Liver (tissue), 3 donors: ENCODE measurements at regions not wholly inside any gene's neighbourhood (a gene's known extent, or its start where the extent isn't known, plus 50 kb on each side); places are given as distances from the start of the nearest gene placed in this dataset.

Source experiments
- ATF3 ChIP-seq: IDR thresholded peaks from 2 replicates; pipeline ENCODE4 v1.6.1; 2016; ENCODE audit warnings: antibody characterized with exemption
- CTCF ChIP-seq: fragments of 150-350 bp; IDR thresholded peaks from 2 replicates; pipeline ENCODE4 v1.5.1; 2017; ENCODE audit warnings: improper control_type of control experiment, low read depth, low read length; ENCODE audit not compliant: missing input control
- FOXA1 ChIP-seq: IDR thresholded peaks from 2 replicates; pipeline ENCODE4 v1.6.1; 2016; ENCODE audit warnings: antibody characterized with exemption
- GABPA ChIP-seq, 2 donors: IDR thresholded peaks in 1 of 2; conservative IDR thresholded peaks in 1 of 2; 2 replicates each; pipeline ENCODE4 v1.6.1; 2016; ENCODE audit warnings: antibody characterized with exemption in 2 of 2, mild to moderate bottlenecking in 1 of 2, moderate library complexity in 1 of 2
- MAX ChIP-seq: IDR thresholded peaks from 2 replicates; pipeline ENCODE4 v1.6.1; 2016; ENCODE audit warnings: antibody characterized with exemption
- RAD21 ChIP-seq, 2 donors: IDR thresholded peaks; 2 replicates each; pipeline ENCODE4 v1.6.1; 2016; ENCODE audit warnings: antibody characterized with exemption in 2 of 2, mild to moderate bottlenecking in 2 of 2
- REST ChIP-seq: IDR thresholded peaks from 2 replicates; pipeline ENCODE4 v1.6.1; 2016; ENCODE audit warnings: antibody characterized with exemption, mild to moderate bottlenecking
- RXRA ChIP-seq, 2 donors: IDR thresholded peaks; 2 replicates each; pipeline ENCODE4 v1.6.1; 2017 to 2018; ENCODE audit warnings: antibody characterized with exemption in 2 of 2, mild to moderate bottlenecking in 1 of 2
- SP1 ChIP-seq: IDR thresholded peaks from 2 replicates; pipeline ENCODE4 v1.6.1; 2018; ENCODE audit warnings: antibody characterized with exemption, mild to moderate bottlenecking
- TAF1 ChIP-seq: conservative IDR thresholded peaks from 2 replicates; pipeline ENCODE4 v1.6.1; 2016; ENCODE audit warnings: antibody characterized with exemption, mild to moderate bottlenecking
- YY1 ChIP-seq: IDR thresholded peaks from 2 replicates; pipeline ENCODE4 v1.6.1; 2016; ENCODE audit warnings: antibody characterized with exemption, mild to moderate bottlenecking
- TF ChIP-seq, protein P1 (sequence below): IDR thresholded peaks from 2 replicates; pipeline ENCODE4 v1.6.1; 2016; ENCODE audit warnings: antibody characterized with exemption
- donor health status: healthy.
- donor health status: healthy.

GRCh38 chr16:8342276-8342675, 248.0 kb downstream of the TMEM114 start:
- TF ChIP-seq CTCF (no peak), GABPA (IDR thresholded peaks at IDR 0.05 in 1 of 2, conservative IDR thresholded peaks at IDR 0.05 in 1 of 2) (no peak), RAD21 (IDR thresholded peaks at IDR 0.05) (no peak), TAF1 (no peak), MAX (no peak), RXRA (IDR thresholded peaks at IDR 0.05) (no peak), REST (no peak), ATF3 (no peak), YY1 (no peak), FOXA1 (no peak), SP1 (no peak)
- TF ChIP-seq, protein P1, sequence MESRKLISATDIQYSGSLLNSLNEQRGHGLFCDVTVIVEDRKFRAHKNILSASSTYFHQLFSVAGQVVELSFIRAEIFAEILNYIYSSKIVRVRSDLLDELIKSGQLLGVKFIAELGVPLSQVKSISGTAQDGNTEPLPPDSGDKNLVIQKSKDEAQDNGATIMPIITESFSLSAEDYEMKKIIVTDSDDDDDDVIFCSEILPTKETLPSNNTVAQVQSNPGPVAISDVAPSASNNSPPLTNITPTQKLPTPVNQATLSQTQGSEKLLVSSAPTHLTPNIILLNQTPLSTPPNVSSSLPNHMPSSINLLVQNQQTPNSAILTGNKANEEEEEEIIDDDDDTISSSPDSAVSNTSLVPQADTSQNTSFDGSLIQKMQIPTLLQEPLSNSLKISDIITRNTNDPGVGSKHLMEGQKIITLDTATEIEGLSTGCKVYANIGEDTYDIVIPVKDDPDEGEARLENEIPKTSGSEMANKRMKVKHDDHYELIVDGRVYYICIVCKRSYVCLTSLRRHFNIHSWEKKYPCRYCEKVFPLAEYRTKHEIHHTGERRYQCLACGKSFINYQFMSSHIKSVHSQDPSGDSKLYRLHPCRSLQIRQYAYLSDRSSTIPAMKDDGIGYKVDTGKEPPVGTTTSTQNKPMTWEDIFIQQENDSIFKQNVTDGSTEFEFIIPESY = no peak
